PC-3 (cell line): ENCODE measurements at regions not wholly inside any gene's neighbourhood (a gene's known extent, or its start where the extent isn't known, plus 50 kb on each side); places are given as distances from the start of the nearest gene placed in this dataset.

Experiments used
- ATAC-seq: fragments of 200-7000 bp; cut with Tn5 transposase; 2 replicates; pipeline ENCODE4 v1.9.1; 2020; ENCODE audit warnings: mild to moderate bottlenecking, moderate library complexity
- BruUV-seq: library from RNA; stranded (reverse); fragments of 400-500 nt; replicated peaks from 2 replicates; lab custom pipeline; 2021; lab: Mats Ljungman, UMichigan
- CTCF ChIA-PET: fragments of 300-600 bp; sonication (Branson Sonifier 250); formaldehyde crosslinking; loops from one replicate; lab custom pipeline; 2022; ENCODE audit warnings: antibody characterized with exemption; lab: Charles Lee
- POLR2A ChIA-PET: fragments of 300-600 bp; sonication (Branson Sonifier 250); formaldehyde crosslinking; loops from one replicate; lab custom pipeline; 2022; ENCODE audit warnings: antibody characterized with exemption; ENCODE audit not compliant: unreplicated experiment; lab: Charles Lee
- DNase-seq: peaks from one replicate; pipeline ENCODE4 v3.0.0-alpha.2; 2015
- H2AFZ ChIP-seq: fragments of 300-600 bp; sonication (generic); 2 replicates; pipeline ENCODE4 v1.6.0; 2016; ENCODE audit warnings: antibody characterized with exemption, low read length
- H3F3A ChIP-seq: fragments of 300-600 bp; sonication (generic); one replicate; pipeline ENCODE4 v1.6.0; 2017; ENCODE audit warnings: antibody characterized with exemption, low read length, control low read depth, mild to moderate bottlenecking; ENCODE audit not compliant: unreplicated experiment
- H3K27ac ChIP-seq: fragments of 300-600 bp; sonication (generic); 2 replicates; pipeline ENCODE4 v1.5.1; 2016; ENCODE audit warnings: mild to moderate bottlenecking, low read length
- H3K27me3 ChIP-seq: fragments of 300-600 bp; sonication (generic); 2 replicates; pipeline ENCODE4 v1.6.1; 2016; ENCODE audit warnings: low read length, mixed read lengths
- H3K36me3 ChIP-seq: fragments of 300-600 bp; sonication (generic); 2 replicates; pipeline ENCODE4 v1.6.1; 2016; ENCODE audit warnings: low read depth, mixed run types, low read length, mixed read lengths
- H3K4me1 ChIP-seq: fragments of 300-600 bp; sonication (generic); 2 replicates; pipeline ENCODE4 v1.5.1; 2016; ENCODE audit warnings: low read length; ENCODE audit not compliant: insufficient read depth
- H3K4me2 ChIP-seq: fragments of 300-600 bp; sonication (generic); 2 replicates; pipeline ENCODE4 v1.6.0; 2016; ENCODE audit warnings: low read length
- H3K4me3 ChIP-seq: fragments of 300-600 bp; sonication (generic); 2 replicates; pipeline ENCODE4 v1.5.1; 2016; ENCODE audit warnings: mild to moderate bottlenecking, low read length, mixed read lengths
- H3K79me2 ChIP-seq: fragments of 300-600 bp; sonication (generic); 2 replicates; pipeline ENCODE4 v1.6.1; 2017; ENCODE audit warnings: low read length, mixed read lengths
- H3K9ac ChIP-seq: fragments of 300-600 bp; sonication (generic); 2 replicates; pipeline ENCODE4 v1.6.0; 2016; ENCODE audit warnings: mild to moderate bottlenecking, low read length
- H3K9me2 ChIP-seq: fragments of 300-600 bp; sonication (generic); replicated peaks from 2 replicates; pipeline ENCODE4 v1.6.1; 2016; ENCODE audit warnings: mixed run types, low read length, mixed read lengths
- H3K9me3 ChIP-seq: fragments of 300-600 bp; sonication (generic); 2 replicates; pipeline ENCODE4 v1.6.1; 2016; ENCODE audit warnings: low read length, mixed read lengths
- H4K20me1 ChIP-seq: fragments of 300-600 bp; sonication (generic); 2 replicates; pipeline ENCODE4 v1.6.1; 2016; ENCODE audit warnings: low read length, mixed read lengths
- EZH2 ChIP-seq: fragments of 300-600 bp; sonication (generic); IDR thresholded peaks from one replicate; pipeline ENCODE4 v1.6.1; 2017; ENCODE audit warnings: antibody characterized with exemption, mild to moderate bottlenecking, low read length; ENCODE audit not compliant: unreplicated experiment
- EZH2phosphoT487 ChIP-seq: fragments of 300-600 bp; sonication (generic); IDR thresholded peaks from 2 replicates; pipeline ENCODE4 v1.6.1; 2018; ENCODE audit warnings: mild to moderate bottlenecking, antibody characterized with exemption, low read length, borderline replicate concordance
- intact Hi-C: fragments of 100-400 bp; cut with micrococcal nuclease; formaldehyde crosslinking; loops from 2 replicates; pipeline ENCODE4 v1.9.0; 2023
- TF ChIP-seq, protein P1 (sequence below): fragments of 300-600 bp; sonication (generic); conservative IDR thresholded peaks from 2 replicates; pipeline ENCODE4 v1.5.1; 2017; ENCODE audit warnings: antibody characterized with exemption, low read depth, mild to moderate bottlenecking, low read length

- Histone ChIP-seq H3K79me2 (no peaks in the 10 kb centered on the region), H3F3A (no peaks in the 10 kb centered on the region), H3K27ac (no peak overlapping the region), H4K20me1 (no peaks in the 10 kb centered on the region), H2AFZ (no peak overlapping the region), H3K4me1 (no peaks in the 10 kb centered on the region), H3K9me3 (no peaks in the 10 kb centered on the region), H3K9me2 (no peaks in the 10 kb centered on the region), H3K9ac (no peak overlapping the region), H3K4me2 (no peak overlapping the region), H3K36me3 (no peaks in the 10 kb centered on the region), H3K27me3 (no peaks in the 10 kb centered on the region), H3K4me3 (no peak overlapping the region)
- POLR2A ChIA-PET, result no interaction called here
- CTCF ChIA-PET, result no interaction called here
- TF ChIP-seq, protein P1, sequence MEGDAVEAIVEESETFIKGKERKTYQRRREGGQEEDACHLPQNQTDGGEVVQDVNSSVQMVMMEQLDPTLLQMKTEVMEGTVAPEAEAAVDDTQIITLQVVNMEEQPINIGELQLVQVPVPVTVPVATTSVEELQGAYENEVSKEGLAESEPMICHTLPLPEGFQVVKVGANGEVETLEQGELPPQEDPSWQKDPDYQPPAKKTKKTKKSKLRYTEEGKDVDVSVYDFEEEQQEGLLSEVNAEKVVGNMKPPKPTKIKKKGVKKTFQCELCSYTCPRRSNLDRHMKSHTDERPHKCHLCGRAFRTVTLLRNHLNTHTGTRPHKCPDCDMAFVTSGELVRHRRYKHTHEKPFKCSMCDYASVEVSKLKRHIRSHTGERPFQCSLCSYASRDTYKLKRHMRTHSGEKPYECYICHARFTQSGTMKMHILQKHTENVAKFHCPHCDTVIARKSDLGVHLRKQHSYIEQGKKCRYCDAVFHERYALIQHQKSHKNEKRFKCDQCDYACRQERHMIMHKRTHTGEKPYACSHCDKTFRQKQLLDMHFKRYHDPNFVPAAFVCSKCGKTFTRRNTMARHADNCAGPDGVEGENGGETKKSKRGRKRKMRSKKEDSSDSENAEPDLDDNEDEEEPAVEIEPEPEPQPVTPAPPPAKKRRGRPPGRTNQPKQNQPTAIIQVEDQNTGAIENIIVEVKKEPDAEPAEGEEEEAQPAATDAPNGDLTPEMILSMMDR, result no peak
- TF ChIP-seq EZH2phosphoT487 (no peak), EZH2 (no peak)
- no peak for ATAC-seq
- DNase-seq, result no peak
- no TSS peak for BruUV-seq
- intact Hi-C loops, result no loop called here
Observed at GRCh38 chr13:74623761-74624160, 489.6 kb upstream of the KLF12 start.

- Histone ChIP-seq H2AFZ (no peak overlapping the region), H3K36me3 (no peaks in the 10 kb centered on the region), H3K27me3 (no peaks in the 10 kb centered on the region), H3K4me1 (no peaks in the 10 kb centered on the region), H3K4me3 (no peak overlapping the region), H3K9me3 (no peaks in the 10 kb centered on the region), H4K20me1 (no peaks in the 10 kb centered on the region), H3K9me2 (no peaks in the 10 kb centered on the region), H3K79me2 (no peaks in the 10 kb centered on the region), H3F3A (no peaks in the 10 kb centered on the region), H3K4me2 (no peak overlapping the region), H3K9ac (no peak overlapping the region), H3K27ac (no peak overlapping the region)
- intact Hi-C loops, result no loop called here
- ChIA-PET CTCF (no interaction called here), POLR2A (no interaction called here)
- no peak for ATAC-seq
- no peak for DNase-seq
- no peak for TF ChIP-seq EZH2
- TF ChIP-seq EZH2phosphoT487, result no peak
- BruUV-seq, result no TSS peak
Observed at GRCh38 chr13:74622284-74622683, 488.1 kb upstream of the KLF12 start.

- DNase-seq (no peak), ATAC-seq (no peak)
- Histone ChIP-seq H3K36me3 (no peaks in the 10 kb centered on the region), H3K4me2 (no peak overlapping the region), H4K20me1 (no peaks in the 10 kb centered on the region), H3K9me2 (no peaks in the 10 kb centered on the region), H2AFZ (no peak overlapping the region), H3K27me3 (no peaks in the 10 kb centered on the region), H3K4me3 (no peak overlapping the region), H3K4me1 (no peaks in the 10 kb centered on the region), H3K79me2 (no peaks in the 10 kb centered on the region), H3K9ac (no peak overlapping the region), H3F3A (no peaks in the 10 kb centered on the region), H3K27ac (no peak overlapping the region), H3K9me3 (no peaks in the 10 kb centered on the region)
- ChIA-PET POLR2A (no interaction called here), CTCF (no interaction called here)
- TF ChIP-seq, protein P1, result no peak
- TF ChIP-seq EZH2phosphoT487, result no peak
- no peak for TF ChIP-seq EZH2
- no TSS peak for BruUV-seq
- intact Hi-C loops, result no loop called here
Observed at GRCh38 chr13:74620711-74621110, 486.5 kb upstream of the KLF12 start.
